ENCODE measurements at regions not wholly inside any gene's neighbourhood (a gene's known extent, or its start where the extent isn't known, plus 50 kb on each side); places are given as distances from the start of the nearest gene placed in this dataset.

DNA sequence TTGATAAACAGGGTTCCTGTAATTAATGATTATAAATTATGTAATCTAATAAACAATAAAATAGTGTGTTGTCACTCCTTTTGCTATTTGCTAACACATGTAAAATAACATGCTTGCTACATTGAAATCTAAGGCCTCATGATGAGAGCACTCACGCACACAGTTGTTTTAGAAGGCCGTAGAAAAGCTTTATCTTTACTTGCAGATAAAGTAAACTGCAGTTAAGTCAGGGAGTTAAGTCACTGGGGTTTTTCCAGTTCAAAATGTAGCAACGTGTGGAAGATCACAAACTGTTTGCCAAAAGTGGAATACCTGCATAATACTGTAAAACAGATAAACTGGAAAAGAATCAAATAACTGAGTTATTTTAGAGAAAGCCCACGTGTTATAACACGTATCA lies 187.3 kb upstream of the PACRGL start:
- WGBS (ENCODE audit: low lambda C conversion rate) = 12% methylated on average over 5 of the region's 5 CpGs
- TF ChIP-seq IRF2 (CRISPR knock-in tag; IDR thresholded peaks at IDR 0.05) = no peak
- TF ChIP-seq SMC3 (IDR thresholded peaks at IDR 0.05; ENCODE audit: low read length) = no peak
- no peak for TF ChIP-seq KDM5B (CRISPR knock-in tag; IDR thresholded peaks at IDR 0.05; ENCODE audit: borderline replicate concordance)
- TF ChIP-seq ZNF839 (CRISPR knock-in tag; IDR thresholded peaks at IDR 0.05; ENCODE audit: borderline replicate concordance) = no peak
- no peak for TF ChIP-seq ZNF30 (CRISPR knock-in tag; IDR thresholded peaks at IDR 0.05)
- TF ChIP-seq TAF15 (IDR thresholded peaks at IDR 0.05; ENCODE audit: low read depth, low read length, poor library complexity, severe bottlenecking) = no peak
- TF ChIP-seq, protein P1, sequence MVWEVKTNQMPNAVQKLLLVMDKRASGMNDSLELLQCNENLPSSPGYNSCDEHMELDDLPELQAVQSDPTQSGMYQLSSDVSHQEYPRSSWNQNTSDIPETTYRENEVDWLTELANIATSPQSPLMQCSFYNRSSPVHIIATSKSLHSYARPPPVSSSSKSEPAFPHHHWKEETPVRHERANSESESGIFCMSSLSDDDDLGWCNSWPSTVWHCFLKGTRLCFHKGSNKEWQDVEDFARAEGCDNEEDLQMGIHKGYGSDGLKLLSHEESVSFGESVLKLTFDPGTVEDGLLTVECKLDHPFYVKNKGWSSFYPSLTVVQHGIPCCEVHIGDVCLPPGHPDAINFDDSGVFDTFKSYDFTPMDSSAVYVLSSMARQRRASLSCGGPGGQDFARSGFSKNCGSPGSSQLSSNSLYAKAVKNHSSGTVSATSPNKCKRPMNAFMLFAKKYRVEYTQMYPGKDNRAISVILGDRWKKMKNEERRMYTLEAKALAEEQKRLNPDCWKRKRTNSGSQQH (CRISPR knock-in tag; IDR thresholded peaks at IDR 0.05; ENCODE audit: low read depth) = no peak
- no peak for TF ChIP-seq ZSCAN25 (CRISPR knock-in tag; IDR thresholded peaks at IDR 0.05)
- ChIA-PET POLR2A (no interaction called here), CTCF (ENCODE audit: low intra/inter-chr PET ratio, low total read pairs) (no interaction called here)
- DNase-seq (ENCODE audit: low spot score) (no peak), ATAC-seq (no peak), FAIRE-seq (no peak)
- Histone ChIP-seq H3K79me2 (ENCODE audit: insufficient read depth, low read length) (no peaks in the 10 kb centered on the region), H3K9ac (ENCODE audit: insufficient read depth, low read depth, low read length) (no peak overlapping the region), H4K20me1 (ENCODE audit: insufficient read depth, low read length) (no peaks in the 10 kb centered on the region), H3K27me3 (ENCODE audit: control insufficient read depth in 1 of 2, insufficient read depth in 2 of 2, low read length in 2 of 2) (no peaks in the 10 kb centered on the region), H3K4me3 (replicated peaks in 1 of 3; ENCODE audit: insufficient read depth in 1 of 3, low read depth in 2 of 3, low read length in 3 of 3) (no peak overlapping the region), H3K36me3 (replicated peaks in 1 of 2; ENCODE audit: control insufficient read depth in 1 of 2, insufficient read depth in 2 of 2, low read length in 2 of 2) (no peaks in the 10 kb centered on the region), H3K27ac (ENCODE audit: extremely low read length, insufficient read depth, low read length) (no peak overlapping the region), H3K4me2 (ENCODE audit: low read depth, low read length) (no peak overlapping the region), H3K4me1 (ENCODE audit: insufficient read depth, low read length) (no peaks in the 10 kb centered on the region), H3K9me3 (ENCODE audit: low read length) (no peaks in the 10 kb centered on the region), H2AFZ (ENCODE audit: low read length) (no peak overlapping the region)
- no TSS peak for BruUV-seq (replicated peaks)
- intact Hi-C loops (cut with micrococcal nuclease; ENCODE audit: unreplicated experiment) (no loop called here), in situ Hi-C loops (cut with HindIII; ENCODE audit: extremely low pct_ligation_motif_present, low pct_unique_long_range_greater_than_20kb) (no loop called here)

DNA sequence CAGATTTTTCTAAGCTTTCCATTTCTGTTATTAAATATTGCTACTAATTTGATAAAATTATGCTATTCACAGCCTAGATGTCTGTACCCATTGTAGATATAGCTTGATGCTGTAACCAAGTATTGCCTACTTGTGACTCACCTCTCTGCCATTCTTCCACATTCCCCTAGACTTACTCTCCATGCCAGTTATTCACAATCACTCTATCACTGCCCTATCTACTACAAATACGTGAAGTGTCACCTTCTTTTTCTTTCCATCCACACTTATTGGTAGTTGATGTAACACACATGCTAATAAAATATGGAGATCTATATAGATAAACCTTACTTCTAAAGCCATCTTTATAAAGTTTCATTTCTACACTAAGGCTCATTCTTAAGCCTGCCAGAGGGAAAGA lies 179.4 kb upstream of the PACRGL start:
- H3K27me3 ChIP-seq (ENCODE audit: control insufficient read depth in 1 of 2, insufficient read depth in 2 of 2, low read length in 2 of 2) = no peaks in the 10 kb centered on the region
- H4K20me1 ChIP-seq (ENCODE audit: insufficient read depth, low read length) = no peaks in the 10 kb centered on the region
- DNase-seq (ENCODE audit: low spot score) = no peak
- no peak for FAIRE-seq
- in situ Hi-C loops (cut with HindIII; ENCODE audit: extremely low pct_ligation_motif_present, low pct_unique_long_range_greater_than_20kb) = no loop called here
- H3K4me1 ChIP-seq (ENCODE audit: insufficient read depth, low read length) = no peaks in the 10 kb centered on the region
- H3K4me2 ChIP-seq (ENCODE audit: low read depth, low read length) = no peak overlapping the region
- no peak overlapping the region for H3K9ac ChIP-seq (ENCODE audit: insufficient read depth, low read depth, low read length)
- no peak overlapping the region for H2AFZ ChIP-seq (ENCODE audit: low read length)
- ATAC-seq = no peak
- H3K9me3 ChIP-seq (ENCODE audit: low read length) = no peaks in the 10 kb centered on the region
- no peaks in the 10 kb centered on the region for H3K36me3 ChIP-seq (replicated peaks in 1 of 2; ENCODE audit: control insufficient read depth in 1 of 2, insufficient read depth in 2 of 2, low read length in 2 of 2)
- ChIA-PET POLR2A (no interaction called here), CTCF (ENCODE audit: low intra/inter-chr PET ratio, low total read pairs) (no interaction called here)
- no peaks in the 10 kb centered on the region for H3K79me2 ChIP-seq (ENCODE audit: insufficient read depth, low read length)
- 0% methylated on average over 1 of the region's 1 CpG for WGBS (ENCODE audit: low lambda C conversion rate)
- H3K27ac ChIP-seq (ENCODE audit: extremely low read length, insufficient read depth, low read length) = no peak overlapping the region
- no peak overlapping the region for H3K4me3 ChIP-seq (replicated peaks in 1 of 3; ENCODE audit: insufficient read depth in 1 of 3, low read depth in 2 of 3, low read length in 3 of 3)
- intact Hi-C loops (cut with micrococcal nuclease; ENCODE audit: unreplicated experiment) = no loop called here
- no TSS peak for BruUV-seq (replicated peaks)
- TF ChIP-seq ZNF354B (CRISPR knock-in tag; IDR thresholded peaks at IDR 0.05) (no peak), ZSCAN22 (CRISPR knock-in tag; IDR thresholded peaks at IDR 0.05) (no peak), MIER2 (CRISPR knock-in tag; IDR thresholded peaks at IDR 0.05) (no peak)
- TF ChIP-seq, protein P2, sequence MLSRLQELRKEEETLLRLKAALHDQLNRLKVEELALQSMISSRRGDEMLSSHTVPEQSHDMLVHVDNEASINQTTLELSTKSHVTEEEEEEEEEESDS (CRISPR knock-in tag; IDR thresholded peaks at IDR 0.05; ENCODE audit: borderline replicate concordance) = no peak
- TF ChIP-seq, protein P3, sequence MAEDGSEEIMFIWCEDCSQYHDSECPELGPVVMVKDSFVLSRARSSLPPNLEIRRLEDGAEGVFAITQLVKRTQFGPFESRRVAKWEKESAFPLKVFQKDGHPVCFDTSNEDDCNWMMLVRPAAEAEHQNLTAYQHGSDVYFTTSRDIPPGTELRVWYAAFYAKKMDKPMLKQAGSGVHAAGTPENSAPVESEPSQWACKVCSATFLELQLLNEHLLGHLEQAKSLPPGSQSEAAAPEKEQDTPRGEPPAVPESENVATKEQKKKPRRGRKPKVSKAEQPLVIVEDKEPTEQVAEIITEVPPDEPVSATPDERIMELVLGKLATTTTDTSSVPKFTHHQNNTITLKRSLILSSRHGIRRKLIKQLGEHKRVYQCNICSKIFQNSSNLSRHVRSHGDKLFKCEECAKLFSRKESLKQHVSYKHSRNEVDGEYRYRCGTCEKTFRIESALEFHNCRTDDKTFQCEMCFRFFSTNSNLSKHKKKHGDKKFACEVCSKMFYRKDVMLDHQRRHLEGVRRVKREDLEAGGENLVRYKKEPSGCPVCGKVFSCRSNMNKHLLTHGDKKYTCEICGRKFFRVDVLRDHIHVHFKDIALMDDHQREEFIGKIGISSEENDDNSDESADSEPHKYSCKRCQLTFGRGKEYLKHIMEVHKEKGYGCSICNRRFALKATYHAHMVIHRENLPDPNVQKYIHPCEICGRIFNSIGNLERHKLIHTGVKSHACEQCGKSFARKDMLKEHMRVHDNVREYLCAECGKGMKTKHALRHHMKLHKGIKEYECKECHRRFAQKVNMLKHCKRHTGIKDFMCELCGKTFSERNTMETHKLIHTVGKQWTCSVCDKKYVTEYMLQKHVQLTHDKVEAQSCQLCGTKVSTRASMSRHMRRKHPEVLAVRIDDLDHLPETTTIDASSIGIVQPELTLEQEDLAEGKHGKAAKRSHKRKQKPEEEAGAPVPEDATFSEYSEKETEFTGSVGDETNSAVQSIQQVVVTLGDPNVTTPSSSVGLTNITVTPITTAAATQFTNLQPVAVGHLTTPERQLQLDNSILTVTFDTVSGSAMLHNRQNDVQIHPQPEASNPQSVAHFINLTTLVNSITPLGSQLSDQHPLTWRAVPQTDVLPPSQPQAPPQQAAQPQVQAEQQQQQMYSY (CRISPR knock-in tag; IDR thresholded peaks at IDR 0.05) = no peak
- TF ChIP-seq, protein P4, sequence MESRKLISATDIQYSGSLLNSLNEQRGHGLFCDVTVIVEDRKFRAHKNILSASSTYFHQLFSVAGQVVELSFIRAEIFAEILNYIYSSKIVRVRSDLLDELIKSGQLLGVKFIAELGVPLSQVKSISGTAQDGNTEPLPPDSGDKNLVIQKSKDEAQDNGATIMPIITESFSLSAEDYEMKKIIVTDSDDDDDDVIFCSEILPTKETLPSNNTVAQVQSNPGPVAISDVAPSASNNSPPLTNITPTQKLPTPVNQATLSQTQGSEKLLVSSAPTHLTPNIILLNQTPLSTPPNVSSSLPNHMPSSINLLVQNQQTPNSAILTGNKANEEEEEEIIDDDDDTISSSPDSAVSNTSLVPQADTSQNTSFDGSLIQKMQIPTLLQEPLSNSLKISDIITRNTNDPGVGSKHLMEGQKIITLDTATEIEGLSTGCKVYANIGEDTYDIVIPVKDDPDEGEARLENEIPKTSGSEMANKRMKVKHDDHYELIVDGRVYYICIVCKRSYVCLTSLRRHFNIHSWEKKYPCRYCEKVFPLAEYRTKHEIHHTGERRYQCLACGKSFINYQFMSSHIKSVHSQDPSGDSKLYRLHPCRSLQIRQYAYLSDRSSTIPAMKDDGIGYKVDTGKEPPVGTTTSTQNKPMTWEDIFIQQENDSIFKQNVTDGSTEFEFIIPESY (CRISPR knock-in tag; IDR thresholded peaks at IDR 0.05) = no peak
